Breast epithelium (tissue), 3 donors: ENCODE measurements at regions not wholly inside any gene's neighbourhood (a gene's known extent, or its start where the extent isn't known, plus 50 kb on each side); places are given as distances from the start of the nearest gene placed in this dataset.

Experiments
- CTCF ChIP-seq, 3 donors: fragments of 450-650 bp; IDR thresholded peaks; one replicate each; pipeline ENCODE4 v1.5.1; 2016 to 2017; ENCODE audit warnings: antibody characterized with exemption in 3 of 3, mild to moderate bottlenecking in 3 of 3, moderate library complexity in 3 of 3
- POLR2A ChIP-seq: fragments of 450-650 bp; IDR thresholded peaks from one replicate; pipeline ENCODE4 v1.6.1; 2016; ENCODE audit warnings: antibody characterized with exemption, mild to moderate bottlenecking, moderate library complexity
- POLR2AphosphoS5 ChIP-seq, 3 donors: sonication (generic); formaldehyde crosslinking; IDR thresholded peaks; one replicate each; pipeline ENCODE4 v1.6.1; 2017; ENCODE audit warnings: antibody characterized with exemption in 3 of 3

DNA sequence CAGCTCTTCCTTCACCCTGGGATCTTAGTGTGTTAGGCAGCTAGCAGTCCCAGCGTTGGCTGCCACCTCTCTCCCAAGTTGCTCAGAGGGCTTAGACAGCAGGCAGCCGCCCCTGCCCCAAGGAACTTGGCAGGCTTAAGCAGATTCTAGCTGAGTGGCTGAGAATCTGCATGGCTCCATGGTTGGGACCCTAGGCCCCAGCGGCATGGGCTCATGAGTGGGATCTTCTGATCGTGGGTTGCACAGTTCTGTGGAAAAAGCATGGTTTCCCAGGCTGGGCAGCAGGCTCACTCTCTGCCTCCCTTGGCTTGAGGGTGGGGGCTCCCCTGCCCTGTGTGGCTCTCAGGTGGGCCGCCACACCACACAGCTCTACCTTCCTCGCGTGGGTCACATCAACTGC, 1624.9 kb downstream of the GRIK2 start:
- TF ChIP-seq POLR2AphosphoS5 (IDR thresholded peaks at IDR 0.05) (no peak), CTCF (IDR thresholded peaks at IDR 0.05) (no peak), POLR2A (no peak)
